ENCODE measurements at regions not wholly inside any gene's neighbourhood (a gene's known extent, or its start where the extent isn't known, plus 50 kb on each side); places are given as distances from the start of the nearest gene placed in this dataset.

DNA sequence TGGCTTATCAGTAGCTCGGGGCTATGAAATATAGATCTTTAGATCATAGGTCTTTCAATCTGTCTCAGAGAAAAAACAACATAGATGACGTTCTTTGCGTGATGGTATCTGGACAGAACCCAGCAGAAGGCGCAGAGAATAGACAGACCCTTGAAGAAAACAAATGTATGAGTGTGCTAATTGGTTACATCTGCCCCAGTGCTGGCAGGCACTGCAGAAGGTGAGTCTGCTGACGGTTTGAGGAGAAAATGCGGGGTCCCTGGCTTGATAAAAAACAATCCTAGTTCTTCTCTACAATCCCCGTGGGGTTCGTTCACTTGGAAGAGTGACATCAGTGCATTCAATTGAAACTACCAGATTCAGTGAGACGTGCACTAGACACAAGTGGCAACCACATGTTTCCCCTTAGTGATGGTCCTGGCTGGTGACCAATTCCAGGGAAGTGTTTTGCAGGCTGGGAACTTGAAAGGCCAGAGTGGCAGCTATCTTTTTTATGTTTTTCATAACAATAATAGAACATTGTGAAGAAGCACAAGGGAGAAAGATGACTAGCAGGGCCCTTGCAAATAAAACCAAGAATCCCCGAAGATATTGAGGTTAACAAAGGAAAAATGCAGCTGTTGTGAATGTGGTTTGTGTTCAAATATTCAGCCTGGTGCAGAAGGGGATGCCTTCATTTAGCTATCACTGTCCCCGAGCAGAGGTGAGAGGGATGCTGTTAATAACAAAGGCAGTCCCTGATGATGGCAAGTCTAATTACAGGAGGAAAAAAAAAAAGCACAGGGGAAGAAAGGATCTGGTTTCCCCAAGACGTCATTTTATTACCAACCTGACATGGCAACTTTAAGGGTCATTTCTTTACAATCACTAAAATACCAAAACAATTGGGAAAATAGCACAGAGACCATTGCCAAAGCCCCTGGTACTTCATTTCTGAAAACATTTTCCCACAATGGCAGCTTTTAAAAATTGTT, 337.6 kb upstream of the FIGN start:
- no peak overlapping the region for H3K27ac Mint-ChIP-seq
- no peaks in the 10 kb centered on the region for H3K4me1 ChIP-seq (ENCODE audit: control insufficient read depth, insufficient read depth, low read length)

GRCh38 chr2:164069540-164069939, 333.7 kb upstream of the FIGN start:
- Histone ChIP-seq H3K27me3 (ENCODE audit: control insufficient read depth, insufficient read depth, low read length) (no peaks in the 10 kb centered on the region), H3K27ac (ENCODE audit: low read length) (no peak overlapping the region), H3K9me3 (ENCODE audit: control insufficient read depth, insufficient read depth, low read length) (no peaks in the 10 kb centered on the region), H3K4me1 (ENCODE audit: control insufficient read depth, insufficient read depth, low read length) (no peaks in the 10 kb centered on the region), H3K36me3 (ENCODE audit: control insufficient read depth, insufficient read depth, low read length) (no peaks in the 10 kb centered on the region), H3K4me3 (ENCODE audit: low read length) (no peak overlapping the region)
- no peak for ATAC-seq
- intact Hi-C loops (cut with micrococcal nuclease): no loop called here
- no peaks in the 10 kb centered on the region for H3K4me1 Mint-ChIP-seq
- TF ChIP-seq, protein P1, sequence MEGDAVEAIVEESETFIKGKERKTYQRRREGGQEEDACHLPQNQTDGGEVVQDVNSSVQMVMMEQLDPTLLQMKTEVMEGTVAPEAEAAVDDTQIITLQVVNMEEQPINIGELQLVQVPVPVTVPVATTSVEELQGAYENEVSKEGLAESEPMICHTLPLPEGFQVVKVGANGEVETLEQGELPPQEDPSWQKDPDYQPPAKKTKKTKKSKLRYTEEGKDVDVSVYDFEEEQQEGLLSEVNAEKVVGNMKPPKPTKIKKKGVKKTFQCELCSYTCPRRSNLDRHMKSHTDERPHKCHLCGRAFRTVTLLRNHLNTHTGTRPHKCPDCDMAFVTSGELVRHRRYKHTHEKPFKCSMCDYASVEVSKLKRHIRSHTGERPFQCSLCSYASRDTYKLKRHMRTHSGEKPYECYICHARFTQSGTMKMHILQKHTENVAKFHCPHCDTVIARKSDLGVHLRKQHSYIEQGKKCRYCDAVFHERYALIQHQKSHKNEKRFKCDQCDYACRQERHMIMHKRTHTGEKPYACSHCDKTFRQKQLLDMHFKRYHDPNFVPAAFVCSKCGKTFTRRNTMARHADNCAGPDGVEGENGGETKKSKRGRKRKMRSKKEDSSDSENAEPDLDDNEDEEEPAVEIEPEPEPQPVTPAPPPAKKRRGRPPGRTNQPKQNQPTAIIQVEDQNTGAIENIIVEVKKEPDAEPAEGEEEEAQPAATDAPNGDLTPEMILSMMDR (IDR thresholded peaks at IDR 0.05): no peak
- no peak for DNase-seq
- no peak overlapping the region for H3K27ac Mint-ChIP-seq
- WGBS (ENCODE audit: insufficient coverage): no CpG with 5 or more reads among the region's 1 CpG
- no peaks in the 10 kb centered on the region for H3K27me3 Mint-ChIP-seq (ENCODE audit: low read depth in 2 of 2)
- no peaks in the 10 kb centered on the region for H3K36me3 Mint-ChIP-seq
- peaks cover 2% of the 10 kb centered on the region in 2 donors for H3K9me3 Mint-ChIP-seq
- H3K4me3 Mint-ChIP-seq: no peak overlapping the region

More for the DNA sequence above, 337.6 kb upstream of the FIGN start:
- DNase-seq (no peak), ATAC-seq (no peak)
- Histone ChIP-seq H3K27me3 (ENCODE audit: control insufficient read depth, insufficient read depth, low read length) (no peaks in the 10 kb centered on the region), H3K9me3 (ENCODE audit: control insufficient read depth, insufficient read depth, low read length) (no peaks in the 10 kb centered on the region), H3K4me3 (ENCODE audit: low read length) (no peak overlapping the region), H3K36me3 (ENCODE audit: control insufficient read depth, insufficient read depth, low read length) (no peaks in the 10 kb centered on the region), H3K27ac (ENCODE audit: low read length) (no peak overlapping the region)
- Mint-ChIP-seq H3K36me3 (no peaks in the 10 kb centered on the region), H3K9me3 (peaks cover 5 to 7% of the 10 kb centered on the region in 2 donors), H3K4me3 (no peak overlapping the region), H3K27me3 (ENCODE audit: low read depth in 2 of 2) (no peaks in the 10 kb centered on the region), H3K4me1 (no peaks in the 10 kb centered on the region)
- intact Hi-C loops (cut with micrococcal nuclease): no loop called here
- 74% methylated on average over 12 of the region's 12 CpGs for WGBS (ENCODE audit: insufficient coverage)
- TF ChIP-seq, protein P1 (IDR thresholded peaks at IDR 0.05): no peak

DNA sequence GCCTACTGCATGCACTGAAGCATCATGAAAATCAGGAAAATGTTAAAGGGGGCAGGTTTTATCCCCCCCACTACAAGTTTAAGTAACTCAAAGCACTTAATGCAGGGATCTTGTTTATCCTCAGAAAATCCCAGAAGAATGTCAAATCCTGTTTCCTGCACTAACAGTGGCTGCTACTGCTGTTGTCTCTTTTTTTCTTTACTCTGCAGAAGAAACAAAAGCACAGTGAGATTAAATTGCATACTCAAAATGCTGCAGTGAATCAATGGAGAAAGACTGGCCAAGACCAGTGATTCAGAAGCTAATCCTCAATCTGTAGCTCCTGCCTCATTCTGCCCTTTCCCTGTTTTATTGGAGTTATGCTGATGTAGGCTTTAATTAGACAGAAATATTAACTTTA, 332.3 kb upstream of the FIGN start:
- TF ChIP-seq, protein P1 (IDR thresholded peaks at IDR 0.05): no peak
- Mint-ChIP-seq H3K27me3 (ENCODE audit: low read depth in 2 of 2) (no peaks in the 10 kb centered on the region), H3K4me1 (no peaks in the 10 kb centered on the region), H3K4me3 (no peak overlapping the region), H3K27ac (no peak overlapping the region), H3K36me3 (no peaks in the 10 kb centered on the region), H3K9me3 (peaks cover 2% of the 10 kb centered on the region in 2 donors)
- no peak for ATAC-seq
- Histone ChIP-seq H3K4me1 (ENCODE audit: control insufficient read depth, insufficient read depth, low read length) (no peaks in the 10 kb centered on the region), H3K4me3 (ENCODE audit: low read length) (no peak overlapping the region), H3K36me3 (ENCODE audit: control insufficient read depth, insufficient read depth, low read length) (no peaks in the 10 kb centered on the region), H3K27me3 (ENCODE audit: control insufficient read depth, insufficient read depth, low read length) (no peaks in the 10 kb centered on the region), H3K27ac (ENCODE audit: low read length) (no peak overlapping the region), H3K9me3 (ENCODE audit: control insufficient read depth, insufficient read depth, low read length) (no peaks in the 10 kb centered on the region)
- intact Hi-C loops (cut with micrococcal nuclease): no loop called here
- DNase-seq: no peak
